ENCODE measurements at regions not wholly inside any gene's neighbourhood (a gene's known extent, or its start where the extent isn't known, plus 50 kb on each side); places are given as distances from the start of the nearest gene placed in this dataset.

DNA sequence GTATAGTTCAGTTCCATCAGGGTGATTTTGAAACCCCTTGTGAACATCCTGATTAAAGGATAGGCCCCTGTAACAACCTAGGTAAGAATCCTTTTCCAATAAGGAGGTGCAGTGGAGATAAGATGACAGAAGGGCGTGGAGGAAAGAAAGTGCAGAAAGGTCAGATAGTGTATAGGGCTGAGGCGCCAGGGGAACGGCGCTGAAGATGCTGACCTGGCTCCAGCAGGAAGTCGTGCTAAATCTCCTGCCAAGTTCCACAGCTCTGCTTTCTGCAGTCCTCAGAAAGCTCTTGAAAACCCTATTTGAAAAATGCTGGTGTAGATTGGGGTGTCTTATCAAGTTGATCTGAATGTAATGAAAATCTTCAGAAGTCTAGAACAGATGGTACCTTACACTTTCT, 221.7 kb downstream of the COG6 start:
- TF ChIP-seq EZH2phosphoT487 (IDR thresholded peaks at IDR 0.05; ENCODE audit: low read depth, severe bottlenecking, unreplicated experiment) (no peak), EZH2 (IDR thresholded peaks at IDR 0.05; ENCODE audit: borderline replicate concordance) (no peak)
- TF ChIP-seq, protein P1, sequence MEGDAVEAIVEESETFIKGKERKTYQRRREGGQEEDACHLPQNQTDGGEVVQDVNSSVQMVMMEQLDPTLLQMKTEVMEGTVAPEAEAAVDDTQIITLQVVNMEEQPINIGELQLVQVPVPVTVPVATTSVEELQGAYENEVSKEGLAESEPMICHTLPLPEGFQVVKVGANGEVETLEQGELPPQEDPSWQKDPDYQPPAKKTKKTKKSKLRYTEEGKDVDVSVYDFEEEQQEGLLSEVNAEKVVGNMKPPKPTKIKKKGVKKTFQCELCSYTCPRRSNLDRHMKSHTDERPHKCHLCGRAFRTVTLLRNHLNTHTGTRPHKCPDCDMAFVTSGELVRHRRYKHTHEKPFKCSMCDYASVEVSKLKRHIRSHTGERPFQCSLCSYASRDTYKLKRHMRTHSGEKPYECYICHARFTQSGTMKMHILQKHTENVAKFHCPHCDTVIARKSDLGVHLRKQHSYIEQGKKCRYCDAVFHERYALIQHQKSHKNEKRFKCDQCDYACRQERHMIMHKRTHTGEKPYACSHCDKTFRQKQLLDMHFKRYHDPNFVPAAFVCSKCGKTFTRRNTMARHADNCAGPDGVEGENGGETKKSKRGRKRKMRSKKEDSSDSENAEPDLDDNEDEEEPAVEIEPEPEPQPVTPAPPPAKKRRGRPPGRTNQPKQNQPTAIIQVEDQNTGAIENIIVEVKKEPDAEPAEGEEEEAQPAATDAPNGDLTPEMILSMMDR (IDR thresholded peaks at IDR 0.05; ENCODE audit: poor library complexity) = no peak
- 89% methylated on average over 5 of the region's 5 CpGs for WGBS (ENCODE audit: low lambda C conversion rate, missing lambda C conversion rate)
- no peak overlapping the region for H2AFZ ChIP-seq

DNA sequence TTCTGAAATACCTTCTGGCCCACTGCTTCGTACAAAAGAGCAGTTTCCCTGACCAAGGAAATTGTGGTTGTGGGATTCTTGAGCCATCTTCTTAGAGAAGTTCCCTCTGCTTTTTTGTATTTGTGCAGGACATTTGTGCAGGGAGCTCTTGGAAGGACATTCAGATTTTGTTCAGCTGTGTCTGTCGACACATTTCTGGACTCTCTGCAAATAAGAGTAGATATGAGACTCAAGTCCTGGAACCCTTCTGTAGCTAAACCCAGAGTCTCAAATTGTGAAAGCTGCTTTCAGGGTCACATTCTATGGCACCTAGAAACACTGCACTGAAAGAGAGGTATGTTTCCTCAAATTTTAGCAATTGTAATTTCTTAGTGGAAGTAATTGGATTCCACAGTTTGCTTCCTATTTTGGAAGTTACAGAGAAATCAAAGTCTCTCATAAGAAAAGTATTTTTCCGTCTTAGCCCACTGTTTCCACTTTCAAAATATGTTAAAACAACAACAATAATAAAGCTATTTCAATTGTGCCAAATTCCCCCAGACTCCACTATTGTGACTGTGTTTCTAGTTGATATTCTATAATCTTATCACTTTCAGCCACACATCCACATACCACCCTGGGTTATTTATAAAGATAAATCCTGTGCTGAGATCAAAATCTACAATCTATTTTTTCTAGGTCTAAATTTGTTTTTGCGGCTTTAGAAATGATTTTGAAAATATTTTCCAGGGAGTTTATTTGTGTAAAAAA, 224.0 kb downstream of the COG6 start:
- H3K27me3 ChIP-seq = no peaks in the 10 kb centered on the region
- H3K9me3 ChIP-seq (ENCODE audit: low read depth) = no peaks in the 10 kb centered on the region
- H4K20me1 ChIP-seq (ENCODE audit: insufficient read depth, poor library complexity, severe bottlenecking) = no peaks in the 10 kb centered on the region
- DNase-seq (ENCODE audit: low spot score) = no peak
- H2AFZ ChIP-seq = no peak overlapping the region
- H3K9me2 ChIP-seq (replicated peaks; ENCODE audit: insufficient read depth) = no peaks in the 10 kb centered on the region
- no peak overlapping the region for H3K4me3 ChIP-seq
- no peaks in the 10 kb centered on the region for H3K79me2 ChIP-seq
- no peak overlapping the region for H3K27ac ChIP-seq
- TF ChIP-seq, protein P1 (IDR thresholded peaks at IDR 0.05; ENCODE audit: poor library complexity) = no peak
- TF ChIP-seq EZH2phosphoT487 (IDR thresholded peaks at IDR 0.05; ENCODE audit: low read depth, severe bottlenecking, unreplicated experiment) = no peak
- TF ChIP-seq EZH2 (IDR thresholded peaks at IDR 0.05; ENCODE audit: borderline replicate concordance) = no peak
- no peak overlapping the region for H3K4me2 ChIP-seq
- no peaks in the 10 kb centered on the region for H3K4me1 ChIP-seq (ENCODE audit: insufficient read depth)
- H3K36me3 ChIP-seq (replicated peaks; ENCODE audit: insufficient read depth, low read depth) = no peaks in the 10 kb centered on the region
- 90% methylated on average over 4 of the region's 4 CpGs for WGBS (ENCODE audit: low lambda C conversion rate, missing lambda C conversion rate)

More for the DNA sequence above, 221.7 kb downstream of the COG6 start:
- no peaks in the 10 kb centered on the region for H3K79me2 ChIP-seq
- no peak for DNase-seq (ENCODE audit: low spot score)
- no peak overlapping the region for H3K4me2 ChIP-seq
- H3K4me1 ChIP-seq (ENCODE audit: insufficient read depth) = no peaks in the 10 kb centered on the region
- no peaks in the 10 kb centered on the region for H4K20me1 ChIP-seq (ENCODE audit: insufficient read depth, poor library complexity, severe bottlenecking)
- no peaks in the 10 kb centered on the region for H3K9me2 ChIP-seq (replicated peaks; ENCODE audit: insufficient read depth)
- no peaks in the 10 kb centered on the region for H3K27me3 ChIP-seq
- no peak overlapping the region for H3K4me3 ChIP-seq
- H3K27ac ChIP-seq = no peak overlapping the region
- no peaks in the 10 kb centered on the region for H3K36me3 ChIP-seq (replicated peaks; ENCODE audit: insufficient read depth, low read depth)
- H3K9me3 ChIP-seq (ENCODE audit: low read depth) = no peaks in the 10 kb centered on the region

DNA sequence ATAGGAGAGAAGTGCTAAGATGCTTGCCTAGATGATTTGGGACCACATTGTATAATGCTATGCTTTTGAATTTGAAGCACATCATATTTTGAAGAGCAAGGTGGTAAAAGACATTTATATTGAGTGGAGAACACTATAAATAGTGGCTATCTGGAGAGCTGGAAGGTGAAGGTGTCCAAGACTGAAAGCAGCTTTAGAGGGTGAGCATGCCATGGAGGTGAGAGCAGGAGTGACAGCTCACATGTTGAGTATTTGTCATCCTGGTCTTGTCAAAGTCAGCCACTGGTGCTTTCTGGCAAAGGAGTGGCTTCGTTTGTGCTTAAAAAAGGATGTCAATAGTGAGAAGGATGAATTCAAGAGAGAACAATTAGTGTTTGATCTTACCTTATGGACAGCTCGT, 225.9 kb downstream of the COG6 start:
- H3K4me1 ChIP-seq (ENCODE audit: insufficient read depth) = no peaks in the 10 kb centered on the region
- H3K9me2 ChIP-seq (replicated peaks; ENCODE audit: insufficient read depth) = no peaks in the 10 kb centered on the region
- no peak for DNase-seq (ENCODE audit: low spot score)
- no peak overlapping the region for H3K27ac ChIP-seq
- TF ChIP-seq EZH2phosphoT487 (IDR thresholded peaks at IDR 0.05; ENCODE audit: low read depth, severe bottlenecking, unreplicated experiment) (no peak), EZH2 (IDR thresholded peaks at IDR 0.05; ENCODE audit: borderline replicate concordance) (no peak)
- TF ChIP-seq, protein P1 (IDR thresholded peaks at IDR 0.05; ENCODE audit: poor library complexity) = no peak
- no peaks in the 10 kb centered on the region for H4K20me1 ChIP-seq (ENCODE audit: insufficient read depth, poor library complexity, severe bottlenecking)
- no peaks in the 10 kb centered on the region for H3K36me3 ChIP-seq (replicated peaks; ENCODE audit: insufficient read depth, low read depth)
- H3K79me2 ChIP-seq = no peaks in the 10 kb centered on the region
- H2AFZ ChIP-seq = no peak overlapping the region
- H3K4me3 ChIP-seq = no peak overlapping the region
- H3K4me2 ChIP-seq = no peak overlapping the region
- 42% methylated on average over 2 of the region's 2 CpGs for WGBS (ENCODE audit: low lambda C conversion rate, missing lambda C conversion rate)
- H3K27me3 ChIP-seq = no peaks in the 10 kb centered on the region
- H3K9me3 ChIP-seq (ENCODE audit: low read depth) = no peaks in the 10 kb centered on the region
